GF-D8 (cell line): ENCODE measurements at regions not wholly inside any gene's neighbourhood (a gene's known extent, or its start where the extent isn't known, plus 50 kb on each side); places are given as distances from the start of the nearest gene placed in this dataset.

Source experiments
- DNase-seq: peaks from one replicate; lab custom pipeline; 2025; lab: John Stamatoyannopoulos, UW

DNA sequence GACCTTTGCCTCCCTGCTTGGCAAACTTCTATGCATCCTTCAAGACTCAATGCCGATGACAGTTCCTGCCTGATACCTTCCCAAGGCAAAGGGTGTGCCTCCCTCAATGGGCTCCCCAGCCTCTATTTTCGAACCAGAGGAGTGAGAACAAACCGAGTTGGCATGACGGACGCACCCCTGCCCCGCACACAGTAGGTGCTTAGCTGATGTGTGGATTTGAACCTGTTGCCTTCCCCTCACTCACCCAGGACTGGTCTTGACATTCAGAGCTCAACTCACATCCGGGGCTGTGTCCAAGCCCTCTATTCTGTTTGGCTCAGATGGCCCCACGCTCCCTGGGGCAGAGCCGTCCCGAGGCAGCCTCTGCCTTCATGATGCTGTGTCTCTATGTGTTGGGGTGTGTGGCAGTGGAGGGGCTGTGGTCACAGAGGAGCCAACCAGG lies 52.2 kb upstream of the SLC6A11 start:
- no peak for DNase-seq

DNA sequence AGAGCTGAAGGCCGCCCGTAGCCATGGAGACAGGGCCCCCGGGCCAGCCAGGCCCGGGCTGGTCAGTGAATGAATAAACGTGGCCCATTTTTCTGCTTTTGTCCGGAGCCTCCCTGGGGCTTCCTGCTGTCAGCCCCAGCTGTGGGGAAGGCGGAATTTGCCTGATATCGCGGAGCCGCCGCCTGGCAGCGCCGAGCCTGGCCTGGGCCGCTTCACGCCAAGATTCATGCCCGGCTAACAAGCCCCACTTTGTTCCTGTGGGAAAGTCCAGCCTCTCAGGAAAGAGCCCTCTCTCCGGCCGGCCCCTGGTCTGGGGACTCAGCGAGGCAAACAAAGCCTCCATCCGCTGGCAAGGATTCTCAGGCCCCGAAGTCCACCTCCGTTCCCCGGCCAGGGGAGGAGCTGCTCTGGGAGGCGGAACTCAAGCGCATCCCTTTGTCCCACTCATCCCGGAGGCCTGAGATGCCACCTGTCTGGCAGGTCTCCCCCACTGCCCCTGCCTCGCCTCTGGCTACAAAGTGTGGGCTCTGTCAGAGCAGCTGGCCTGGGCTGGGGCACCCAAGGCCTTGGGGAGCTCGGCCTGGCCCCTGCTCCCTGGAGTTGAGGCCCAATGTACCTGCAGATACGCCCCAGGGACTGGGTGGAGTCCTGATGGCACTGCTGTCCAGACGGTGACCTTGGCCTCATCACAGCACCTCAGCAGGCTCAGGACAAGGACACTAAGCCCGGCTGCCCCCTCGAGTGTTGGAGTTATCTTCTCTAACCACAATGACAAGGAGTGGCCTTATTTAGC lies 51.6 kb upstream of the SLC6A11 start:
- DNase-seq, result no peak

- DNase-seq, result no peak
Measured at GRCh38 chr3:10766049-10766705, 49.9 kb upstream of the SLC6A11 start.
